ENCODE measurements at regions not wholly inside any gene's neighbourhood (a gene's known extent, or its start where the extent isn't known, plus 50 kb on each side); places are given as distances from the start of the nearest gene placed in this dataset.
A peak's percentile ranks its signal among the peaks of the same experiment; 100 is the strongest.

DNA sequence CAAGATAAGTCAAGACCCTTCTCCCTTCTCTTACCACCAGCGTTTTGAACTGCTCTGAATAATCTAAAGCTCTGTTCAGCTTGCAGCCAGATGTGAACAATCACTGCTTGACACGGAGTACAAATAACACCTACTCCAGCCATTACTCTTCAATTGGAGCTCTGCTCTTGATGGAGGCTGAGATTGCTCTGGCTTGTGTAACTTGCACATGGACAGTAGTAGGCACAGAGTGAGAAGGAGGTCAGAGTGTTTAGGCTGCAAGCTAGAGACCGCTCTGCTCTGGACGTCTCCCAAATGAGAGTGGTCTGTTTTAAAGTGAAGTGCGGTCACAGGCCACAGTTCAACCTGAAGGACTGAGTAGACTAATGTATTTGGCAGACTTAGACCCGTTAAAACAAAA is 158.3 kb downstream of the HDGFL1 start:
- DNase-seq: no peak
- Histone ChIP-seq H3K9me3 (ENCODE audit: severe bottlenecking) (peaks cover 6% of the 10 kb centered on the region), H3K4me3 (ENCODE audit: low read depth, low read length) (no peak overlapping the region), H3K27me3 (ENCODE audit: insufficient read depth, low read depth, severe bottlenecking) (no peaks in the 10 kb centered on the region), H3K36me3 (no peaks in the 10 kb centered on the region), H3K27ac (no peak overlapping the region)
- TF ChIP-seq CTCF (IDR thresholded peaks at IDR 0.05; ENCODE audit: low read depth, low read length): no peak

DNA sequence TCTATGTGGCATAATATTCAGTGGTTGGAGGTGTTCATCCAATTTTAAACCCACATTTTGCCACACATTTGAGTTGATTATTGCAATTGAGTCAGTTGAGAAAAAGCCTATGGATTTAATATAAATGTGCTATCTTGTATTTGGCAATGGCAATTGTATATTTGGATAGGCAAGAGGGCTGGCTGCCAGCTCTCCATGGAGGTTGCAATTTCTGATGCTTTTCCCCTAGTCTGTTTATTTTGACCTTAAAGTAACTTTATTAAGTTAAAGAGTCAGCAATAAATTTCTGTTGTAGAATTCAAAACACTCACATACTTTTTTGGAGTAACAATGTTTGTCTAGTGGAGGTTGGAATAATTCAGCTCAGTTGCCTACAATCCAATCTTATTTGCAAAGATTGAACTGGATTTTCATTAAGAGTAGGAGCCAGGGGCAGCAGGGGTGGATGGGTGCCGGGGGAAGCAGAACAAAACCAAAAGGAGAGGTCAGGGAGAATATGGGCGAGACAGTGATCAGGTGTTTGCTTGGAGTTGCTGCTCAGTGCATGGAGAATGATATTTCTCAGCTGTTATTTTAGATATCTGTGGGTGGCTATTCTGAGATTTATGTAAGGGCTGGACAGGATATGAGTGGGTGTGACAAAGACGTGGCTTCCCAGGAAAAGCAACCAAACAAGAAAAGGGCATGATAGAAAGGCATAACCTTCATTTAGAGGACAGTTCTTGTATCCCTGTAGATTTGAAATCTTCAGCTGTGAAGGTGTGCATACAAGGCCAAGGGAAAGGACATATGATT is 163.0 kb downstream of the HDGFL1 start:
- DNase-seq: no peak
- H3K9me3 ChIP-seq (ENCODE audit: severe bottlenecking): no peaks in the 10 kb centered on the region
- no peak for TF ChIP-seq CTCF (IDR thresholded peaks at IDR 0.05; ENCODE audit: low read depth, low read length)
- H3K27me3 ChIP-seq (ENCODE audit: insufficient read depth, low read depth, severe bottlenecking): no peaks in the 10 kb centered on the region
- H3K36me3 ChIP-seq: no peaks in the 10 kb centered on the region
- no peak overlapping the region for H3K4me3 ChIP-seq (ENCODE audit: low read depth, low read length)
- no peak overlapping the region for H3K27ac ChIP-seq

DNA sequence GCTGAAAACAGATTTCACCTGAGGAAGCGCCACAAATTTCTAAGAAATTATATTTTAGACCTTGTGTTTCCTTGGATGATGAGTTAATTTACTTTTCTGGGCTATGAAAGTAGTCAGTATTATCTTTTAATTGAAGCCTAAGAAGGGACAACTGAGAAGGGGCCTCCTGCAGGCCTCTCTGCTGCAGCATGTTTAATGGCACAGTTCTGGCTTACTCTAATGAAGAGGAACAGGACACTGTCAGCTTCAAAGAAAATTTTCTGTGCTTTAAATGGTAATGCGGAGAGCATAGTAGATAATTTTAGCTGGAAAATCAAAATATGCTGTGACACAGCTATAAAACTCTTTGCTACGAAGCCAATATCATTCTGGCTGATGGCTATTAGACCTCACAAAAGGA is 167.4 kb downstream of the HDGFL1 start:
- no peaks in the 10 kb centered on the region for H3K9me3 ChIP-seq (ENCODE audit: severe bottlenecking)
- TF ChIP-seq CTCF (IDR thresholded peaks at IDR 0.05; ENCODE audit: low read depth, low read length): no peak
- DNase-seq: no peak
- no peaks in the 10 kb centered on the region for H3K27me3 ChIP-seq (ENCODE audit: insufficient read depth, low read depth, severe bottlenecking)
- H3K36me3 ChIP-seq: no peaks in the 10 kb centered on the region
- H3K4me3 ChIP-seq (ENCODE audit: low read depth, low read length): no peak overlapping the region
- no peak overlapping the region for H3K27ac ChIP-seq

DNA sequence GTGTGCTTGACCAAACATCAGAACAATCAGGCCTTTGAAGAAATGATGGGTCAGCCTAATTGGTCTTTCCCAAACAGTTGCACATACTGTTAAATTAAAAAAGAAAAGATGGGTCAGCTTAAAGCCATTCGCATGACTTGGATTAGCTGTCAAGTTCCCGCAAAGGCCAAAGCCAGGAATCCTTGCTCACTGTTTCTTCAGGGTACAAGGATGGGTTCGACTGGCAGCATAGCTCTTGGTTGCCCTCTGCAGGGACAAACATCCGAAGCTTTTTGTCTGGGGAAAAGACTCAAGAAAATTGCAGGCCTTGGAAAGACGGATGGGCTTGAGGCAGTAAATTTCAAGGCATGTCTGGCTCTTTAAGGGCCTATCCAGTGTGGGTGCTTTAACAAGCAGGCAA is 168.0 kb downstream of the HDGFL1 start:
- Histone ChIP-seq H3K9me3 (ENCODE audit: severe bottlenecking) (no peaks in the 10 kb centered on the region), H3K4me3 (ENCODE audit: low read depth, low read length) (no peak overlapping the region), H3K36me3 (no peaks in the 10 kb centered on the region), H3K27ac (no peak overlapping the region), H3K27me3 (ENCODE audit: insufficient read depth, low read depth, severe bottlenecking) (no peaks in the 10 kb centered on the region)
- peak; percentile 87 for DNase-seq
- TF ChIP-seq CTCF (IDR thresholded peaks at IDR 0.05; ENCODE audit: low read depth, low read length): peak; percentile 95

GRCh38 chr6:22738194-22738593 is 168.8 kb downstream of the HDGFL1 start:
- H3K27me3 ChIP-seq (ENCODE audit: insufficient read depth, low read depth, severe bottlenecking): no peaks in the 10 kb centered on the region
- no peak for DNase-seq
- no peaks in the 10 kb centered on the region for H3K36me3 ChIP-seq
- no peak overlapping the region for H3K4me3 ChIP-seq (ENCODE audit: low read depth, low read length)
- H3K27ac ChIP-seq: no peak overlapping the region
- no peak for TF ChIP-seq CTCF (IDR thresholded peaks at IDR 0.05; ENCODE audit: low read depth, low read length)
- no peaks in the 10 kb centered on the region for H3K9me3 ChIP-seq (ENCODE audit: severe bottlenecking)

GRCh38 chr6:22747571-22747970 is 178.2 kb downstream of the HDGFL1 start:
- DNase-seq: no peak
- no peak overlapping the region for H3K27ac ChIP-seq
- H3K36me3 ChIP-seq: no peaks in the 10 kb centered on the region
- TF ChIP-seq CTCF (IDR thresholded peaks at IDR 0.05; ENCODE audit: low read depth, low read length): no peak
- H3K4me3 ChIP-seq (ENCODE audit: low read depth, low read length): no peak overlapping the region
- H3K9me3 ChIP-seq (ENCODE audit: severe bottlenecking): no peaks in the 10 kb centered on the region
- no peaks in the 10 kb centered on the region for H3K27me3 ChIP-seq (ENCODE audit: insufficient read depth, low read depth, severe bottlenecking)
